Natural killer cell treated with Interleukin-12 subunit alpha and Interleukin-12 subunit beta and Interleukin-15 and Interleukin-18, amount 100 ng/mL, for 72 hours (primary cell): ENCODE measurements at regions not wholly inside any gene's neighbourhood (a gene's known extent, or its start where the extent isn't known, plus 50 kb on each side); places are given as distances from the start of the nearest gene placed in this dataset.

Source experiments
- ATAC-seq, 2 donors: fragments of 150-1000 bp; cut with Tn5 transposase in 1 of 2; sonication (Bioruptor Pico), chemical (Tn5 transposase) in 1 of 2; 2 replicates each; pipeline ENCODE4 v1.10.0; 2021
- DNase-seq: peaks from one replicate; pipeline ENCODE4 v3.0.0; 2022; ENCODE audit warnings: low spot score
- H3K27ac Mint-ChIP-seq, 2 donors: 1 replicate in 1 of 2; 2 replicates in 1 of 2; pipeline ENCODE4 v1.8.0; 2022; ENCODE audit warnings: mixed read lengths in 2 of 2, mild to moderate bottlenecking in 1 of 2, moderate library complexity in 1 of 2
- H3K27me3 Mint-ChIP-seq, 2 donors: 1 replicate in 1 of 2; 2 replicates in 1 of 2; pipeline ENCODE4 v1.8.0; 2022; ENCODE audit warnings: mixed read lengths in 2 of 2
- H3K36me3 Mint-ChIP-seq: one replicate; pipeline ENCODE4 v1.8.0; 2022; ENCODE audit warnings: mixed read lengths
- H3K4me1 Mint-ChIP-seq, 2 donors: 1 replicate in 1 of 2; 2 replicates in 1 of 2; pipeline ENCODE4 v1.8.0; 2022; ENCODE audit warnings: low read depth in 2 of 2, mixed read lengths in 2 of 2, mild to moderate bottlenecking in 1 of 2
- H3K4me3 Mint-ChIP-seq: one replicate; pipeline ENCODE4 v1.8.0; 2022; ENCODE audit warnings: mixed read lengths
- H3K9me3 Mint-ChIP-seq: 2 replicates; pipeline ENCODE4 v1.8.0; 2022; ENCODE audit warnings: mixed read lengths

GRCh38 chr3:107992976-107993684 is 97.7 kb downstream of the CD47 start:
- no peak overlapping the region for H3K27ac Mint-ChIP-seq
- no peak for DNase-seq
- no peaks in the 10 kb centered on the region for H3K36me3 Mint-ChIP-seq
- H3K9me3 Mint-ChIP-seq = no peaks in the 10 kb centered on the region
- H3K4me1 Mint-ChIP-seq = peaks cover 4 to 5% of the 10 kb centered on the region in 2 donors
- ATAC-seq = no peak
- no peak overlapping the region for H3K4me3 Mint-ChIP-seq
- peaks cover 0 to 4% of the 10 kb centered on the region in 2 donors for H3K27me3 Mint-ChIP-seq

- Mint-ChIP-seq H3K36me3 (no peaks in the 10 kb centered on the region), H3K9me3 (no peaks in the 10 kb centered on the region), H3K27me3 (peaks cover 0 to 4% of the 10 kb centered on the region in 2 donors), H3K27ac (no peak overlapping the region), H3K4me1 (peaks cover 10 to 17% of the 10 kb centered on the region in 2 donors), H3K4me3 (no peak overlapping the region)
- DNase-seq (no peak), ATAC-seq (no peak)
Observed at GRCh38 chr3:107990926-107991325, 99.9 kb downstream of the CD47 start.

- ATAC-seq = no peak
- no peaks in the 10 kb centered on the region for H3K9me3 Mint-ChIP-seq
- no peak overlapping the region for H3K4me3 Mint-ChIP-seq
- DNase-seq = no peak
- H3K27me3 Mint-ChIP-seq = peaks cover 0 to 4% of the 10 kb centered on the region in 2 donors
- no peak overlapping the region for H3K27ac Mint-ChIP-seq
- no peaks in the 10 kb centered on the region for H3K36me3 Mint-ChIP-seq
- peaks cover 12 to 21% of the 10 kb centered on the region in 2 donors for H3K4me1 Mint-ChIP-seq
Observed at GRCh38 chr3:107990433-107990832, 100.4 kb downstream of the CD47 start.

- H3K9me3 Mint-ChIP-seq = no peaks in the 10 kb centered on the region
- no peak overlapping the region for H3K27ac Mint-ChIP-seq
- DNase-seq (no peak), ATAC-seq (no peak)
- no peak overlapping the region for H3K4me3 Mint-ChIP-seq
- H3K36me3 Mint-ChIP-seq = no peaks in the 10 kb centered on the region
- H3K4me1 Mint-ChIP-seq = peaks cover 15 to 25% of the 10 kb centered on the region in 2 donors
- peaks cover 0 to 4% of the 10 kb centered on the region in 2 donors for H3K27me3 Mint-ChIP-seq
Observed at GRCh38 chr3:107989661-107990060, 101.2 kb downstream of the CD47 start.

GRCh38 chr3:107988460-107989175 is 102.2 kb downstream of the CD47 start:
- ATAC-seq (peak in 1 of 2 donors; percentile 15), DNase-seq (no peak)
- H3K4me1 Mint-ChIP-seq = peaks cover 15 to 25% of the 10 kb centered on the region in 2 donors
- no peak overlapping the region for H3K27ac Mint-ChIP-seq
- no peaks in the 10 kb centered on the region for H3K9me3 Mint-ChIP-seq
- no peaks in the 10 kb centered on the region for H3K36me3 Mint-ChIP-seq
- no peaks in the 10 kb centered on the region for H3K27me3 Mint-ChIP-seq
- peak overlapping the region; percentile 24 for H3K4me3 Mint-ChIP-seq

GRCh38 chr3:107987036-107987939 is 103.5 kb downstream of the CD47 start:
- ATAC-seq (no peak), DNase-seq (no peak)
- H3K36me3 Mint-ChIP-seq = no peaks in the 10 kb centered on the region
- peaks cover 15 to 25% of the 10 kb centered on the region in 2 donors for H3K4me1 Mint-ChIP-seq
- H3K27ac Mint-ChIP-seq = peak overlapping the region; percentile 20 to 67
- H3K4me3 Mint-ChIP-seq = no peak overlapping the region
- no peaks in the 10 kb centered on the region for H3K27me3 Mint-ChIP-seq
- H3K9me3 Mint-ChIP-seq = no peaks in the 10 kb centered on the region

- DNase-seq (no peak), ATAC-seq (no peak)
- H3K4me3 Mint-ChIP-seq = no peak overlapping the region
- H3K9me3 Mint-ChIP-seq = no peaks in the 10 kb centered on the region
- H3K27me3 Mint-ChIP-seq = no peaks in the 10 kb centered on the region
- no peaks in the 10 kb centered on the region for H3K36me3 Mint-ChIP-seq
- H3K27ac Mint-ChIP-seq = peak overlapping the region in 1 of 2 donors; percentile 67
- H3K4me1 Mint-ChIP-seq = peaks cover 15 to 25% of the 10 kb centered on the region in 2 donors
Observed at GRCh38 chr3:107986505-107986904, 104.3 kb downstream of the CD47 start.

- ATAC-seq (peak; percentile 67 to 80), DNase-seq (no peak)
- Mint-ChIP-seq H3K4me1 (peaks cover 15 to 25% of the 10 kb centered on the region in 2 donors), H3K36me3 (no peaks in the 10 kb centered on the region), H3K27me3 (no peaks in the 10 kb centered on the region), H3K27ac (peak overlapping the region in 1 of 2 donors; percentile 67), H3K9me3 (no peaks in the 10 kb centered on the region), H3K4me3 (peak overlapping the region; percentile 11)
Observed at GRCh38 chr3:107985496-107985895, 105.3 kb downstream of the CD47 start.

GRCh38 chr3:107983247-107983646 is 107.6 kb downstream of the CD47 start:
- Mint-ChIP-seq H3K4me1 (peaks cover 18 to 21% of the 10 kb centered on the region in 2 donors), H3K4me3 (no peak overlapping the region), H3K9me3 (no peaks in the 10 kb centered on the region), H3K36me3 (no peaks in the 10 kb centered on the region), H3K27me3 (no peaks in the 10 kb centered on the region), H3K27ac (no peak overlapping the region)
- no peak for ATAC-seq
- DNase-seq = no peak

GRCh38 chr3:107982165-107982564 is 108.7 kb downstream of the CD47 start:
- ATAC-seq = no peak
- no peak for DNase-seq
- no peaks in the 10 kb centered on the region for H3K9me3 Mint-ChIP-seq
- H3K4me1 Mint-ChIP-seq = peaks cover 16 to 20% of the 10 kb centered on the region in 2 donors
- no peak overlapping the region for H3K4me3 Mint-ChIP-seq
- no peaks in the 10 kb centered on the region for H3K36me3 Mint-ChIP-seq
- H3K27ac Mint-ChIP-seq = no peak overlapping the region
- H3K27me3 Mint-ChIP-seq = no peaks in the 10 kb centered on the region

GRCh38 chr3:107981471-107982111 is 109.2 kb downstream of the CD47 start:
- Mint-ChIP-seq H3K27ac (no peak overlapping the region), H3K36me3 (no peaks in the 10 kb centered on the region), H3K4me3 (no peak overlapping the region), H3K27me3 (no peaks in the 10 kb centered on the region), H3K9me3 (no peaks in the 10 kb centered on the region), H3K4me1 (peaks cover 13 to 18% of the 10 kb centered on the region in 2 donors)
- ATAC-seq (no peak), DNase-seq (no peak)

GRCh38 chr3:107979538-107979937 is 111.3 kb downstream of the CD47 start:
- peaks cover 22 to 23% of the 10 kb centered on the region in 2 donors for H3K4me1 Mint-ChIP-seq
- no peak for DNase-seq
- H3K4me3 Mint-ChIP-seq = no peak overlapping the region
- no peaks in the 10 kb centered on the region for H3K9me3 Mint-ChIP-seq
- H3K27me3 Mint-ChIP-seq = no peaks in the 10 kb centered on the region
- H3K36me3 Mint-ChIP-seq = no peaks in the 10 kb centered on the region
- no peak for ATAC-seq
- no peak overlapping the region for H3K27ac Mint-ChIP-seq
